Adrenal gland (tissue), 9 donors: ENCODE measurements at regions not wholly inside any gene's neighbourhood (a gene's known extent, or its start where the extent isn't known, plus 50 kb on each side); places are given as distances from the start of the nearest gene placed in this dataset.

Experiments
- DNase-seq, 7 donors: peaks; one replicate each; pipeline ENCODE4 v3.0.0-alpha.2; 2019 to 2020
- H3K27ac ChIP-seq, 5 donors: fragments of 200-600 bp; sonication (generic) in 4 of 5; 1 replicate in 3 of 5; 2 replicates in 2 of 5; pipeline versions ENCODE4 v1.5.1 to v1.8.0; 2016 to 2020; ENCODE audit warnings: mild to moderate bottlenecking in 1 of 5
- H3K27me3 ChIP-seq: fragments of 200-600 bp; 2 replicates; pipeline ENCODE4 v1.8.0; 2021
- H3K36me3 ChIP-seq, 2 donors: fragments of 200-600 bp; replicated peaks in 1 of 2; 1 replicate in 1 of 2; 2 replicates in 1 of 2; pipeline versions ENCODE4 v1.5.1 to v1.8.0; 2018 to 2022
- H3K4me1 ChIP-seq, 2 donors: fragments of 200-600 bp; replicated peaks in 1 of 2; 1 replicate in 1 of 2; 2 replicates in 1 of 2; pipeline versions ENCODE4 v1.5.1 to v1.8.0; 2018 to 2021
- H3K4me3 ChIP-seq, 4 donors: fragments of 200-600 bp; sonication (generic) in 3 of 4; one replicate each; pipeline ENCODE4 v1.5.1; 2016 to 2018
- H3K9me3 ChIP-seq, 3 donors: fragments of 200-600 bp; sonication (generic) in 1 of 3; replicated peaks in 1 of 3; 1 replicate in 2 of 3; 2 replicates in 1 of 3; pipeline versions ENCODE4 v1.5.1 to v1.8.0; 2016 to 2021
- POLR2A ChIP-seq, 2 donors: fragments of 450-650 bp; IDR thresholded peaks; one replicate each; pipeline ENCODE4 v1.6.1; 2017; ENCODE audit warnings: antibody characterized with exemption in 2 of 2, mild to moderate bottlenecking in 2 of 2, moderate library complexity in 1 of 2
- WGBS, 4 donors: extraction: QIAGEN DNeasy Blood & Tissue Kit in 2 of 4; methylation state at CpG; one replicate each; pipeline versions ENCODE4 v1.1.5 to v1.1.7; 2013 to 2017; 5-methylcytosine and 5-hydroxymethylcytosine counted together
- intact Hi-C, 2 donors: fragments of 100-400 bp; cut with DNase I; formaldehyde crosslinking; loops; one replicate each; pipeline versions ENCODE4 v1.14.1 to v1.15.0; 2022 to 2023
- TF ChIP-seq, protein P1 (sequence below), 6 experiments: fragments of 450-650 bp in 4 of 6; fragments of 200-600 bp in 2 of 6; sonication (generic) in 1 of 6; IDR thresholded peaks; 1 replicate in 5 of 6; 2 replicates in 1 of 6; pipeline versions ENCODE4 v1.5.1 to v1.8.0; 2016 to 2021; ENCODE audit warnings: antibody characterized with exemption in 6 of 6, mild to moderate bottlenecking in 2 of 6, moderate library complexity in 1 of 6
- donor health status: healthy with polysubstance abuse.
- donor health status: Bipolar disorder and iron deficiency.
- donor health status: DM: yes; HTN: yes; CAD: no.
- donor health status: DM: no; HTN: no; CAD: no.
- donor health status: DM: no; HTN: no; CAD: no.

DNA sequence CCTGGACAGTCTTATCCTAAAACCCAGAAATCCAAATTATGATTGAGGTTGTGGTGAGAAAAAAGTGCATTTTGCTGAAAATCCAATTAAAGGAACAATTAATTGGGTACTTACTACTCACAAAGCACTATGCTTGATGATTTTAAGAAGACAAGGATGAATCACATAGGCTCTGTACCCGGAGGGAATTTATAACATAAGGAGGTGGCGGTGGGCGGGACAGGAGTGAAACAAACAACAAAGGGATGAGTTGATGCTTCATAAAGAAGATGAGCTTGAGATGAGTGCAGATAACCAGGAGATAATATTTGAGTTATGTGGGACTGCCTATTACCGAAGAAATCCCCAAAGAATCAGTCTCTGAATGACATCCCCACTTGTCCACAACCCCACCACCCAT is 171.1 kb upstream of the FZD8 start:
- TF ChIP-seq, protein P1, sequence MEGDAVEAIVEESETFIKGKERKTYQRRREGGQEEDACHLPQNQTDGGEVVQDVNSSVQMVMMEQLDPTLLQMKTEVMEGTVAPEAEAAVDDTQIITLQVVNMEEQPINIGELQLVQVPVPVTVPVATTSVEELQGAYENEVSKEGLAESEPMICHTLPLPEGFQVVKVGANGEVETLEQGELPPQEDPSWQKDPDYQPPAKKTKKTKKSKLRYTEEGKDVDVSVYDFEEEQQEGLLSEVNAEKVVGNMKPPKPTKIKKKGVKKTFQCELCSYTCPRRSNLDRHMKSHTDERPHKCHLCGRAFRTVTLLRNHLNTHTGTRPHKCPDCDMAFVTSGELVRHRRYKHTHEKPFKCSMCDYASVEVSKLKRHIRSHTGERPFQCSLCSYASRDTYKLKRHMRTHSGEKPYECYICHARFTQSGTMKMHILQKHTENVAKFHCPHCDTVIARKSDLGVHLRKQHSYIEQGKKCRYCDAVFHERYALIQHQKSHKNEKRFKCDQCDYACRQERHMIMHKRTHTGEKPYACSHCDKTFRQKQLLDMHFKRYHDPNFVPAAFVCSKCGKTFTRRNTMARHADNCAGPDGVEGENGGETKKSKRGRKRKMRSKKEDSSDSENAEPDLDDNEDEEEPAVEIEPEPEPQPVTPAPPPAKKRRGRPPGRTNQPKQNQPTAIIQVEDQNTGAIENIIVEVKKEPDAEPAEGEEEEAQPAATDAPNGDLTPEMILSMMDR (IDR thresholded peaks at IDR 0.05), result no peak
- no peak for TF ChIP-seq POLR2A (IDR thresholded peaks at IDR 0.05)
- Histone ChIP-seq H3K36me3 (no peaks in the 10 kb centered on the region), H3K27ac (no peak overlapping the region), H3K4me1 (no peaks in the 10 kb centered on the region), H3K9me3 (no peaks in the 10 kb centered on the region), H3K27me3 (no peaks in the 10 kb centered on the region), H3K4me3 (no peak overlapping the region)
- intact Hi-C loops, result no loop called here
- 75 to 77% (median 76%) methylated on average over 4 of the region's 4 CpGs for whole genome bisulfite sequencing, 4 donors
- no peak for DNase-seq

DNA sequence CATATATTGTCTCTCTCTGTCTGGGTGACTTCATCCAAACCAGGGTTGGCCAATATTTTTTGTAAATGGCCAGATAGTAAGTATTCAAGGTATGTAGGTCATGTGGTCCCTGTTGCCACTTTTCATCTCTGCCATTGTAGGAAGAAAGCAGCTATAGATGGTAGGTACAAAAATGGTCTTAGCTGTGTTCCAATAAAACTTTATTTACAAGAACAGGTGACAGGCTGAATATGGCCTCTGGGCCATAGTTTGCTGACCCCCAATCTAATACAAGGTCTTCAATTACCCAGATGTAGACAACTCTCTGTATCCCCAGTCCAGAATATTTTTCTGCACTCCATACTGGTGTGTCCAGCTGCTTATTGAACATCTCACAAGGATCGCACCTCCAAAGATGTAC is 166.2 kb upstream of the FZD8 start:
- H3K36me3 ChIP-seq, result no peaks in the 10 kb centered on the region
- WGBS, 4 donors, result 87 to 100% (median 91%) methylated on average over 1 of the region's 1 CpG
- H3K27ac ChIP-seq, result no peak overlapping the region
- no peak overlapping the region for H3K4me3 ChIP-seq
- TF ChIP-seq POLR2A (IDR thresholded peaks at IDR 0.05), result no peak
- TF ChIP-seq, protein P1 (IDR thresholded peaks at IDR 0.05), result no peak
- no peak for DNase-seq
- intact Hi-C loops, result no loop called here
- H3K4me1 ChIP-seq, result no peaks in the 10 kb centered on the region
- no peaks in the 10 kb centered on the region for H3K9me3 ChIP-seq
- H3K27me3 ChIP-seq, result no peaks in the 10 kb centered on the region

DNA sequence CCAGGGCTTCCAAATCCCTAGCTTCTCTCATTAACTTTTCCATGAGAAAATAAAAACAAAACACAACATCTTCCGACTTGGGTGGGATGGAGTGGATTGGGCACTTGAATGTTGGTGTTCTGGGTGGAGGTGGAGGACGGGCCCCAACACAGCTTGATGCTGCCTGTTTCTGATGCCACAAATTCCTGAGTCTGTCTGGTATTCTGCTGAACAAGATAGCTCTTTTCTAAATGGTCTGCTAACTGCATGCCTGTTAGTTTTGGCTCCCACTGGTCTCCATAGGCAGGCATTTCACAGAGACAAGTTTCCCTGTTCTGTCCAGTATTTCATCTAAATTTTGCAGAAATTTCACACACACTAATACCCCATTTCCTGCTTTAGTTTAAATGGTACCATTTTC is 160.9 kb upstream of the FZD8 start:
- WGBS, 4 donors, result 62 to 85% (median 76%) methylated on average over 2 of the region's 2 CpGs
- Histone ChIP-seq H3K36me3 (no peaks in the 10 kb centered on the region), H3K4me3 (no peak overlapping the region), H3K27me3 (no peaks in the 10 kb centered on the region), H3K4me1 (no peaks in the 10 kb centered on the region), H3K9me3 (no peaks in the 10 kb centered on the region), H3K27ac (no peak overlapping the region)
- no peak for DNase-seq
- intact Hi-C loops, result no loop called here
- TF ChIP-seq, protein P1 (IDR thresholded peaks at IDR 0.05), result no peak
- TF ChIP-seq POLR2A (IDR thresholded peaks at IDR 0.05), result no peak

DNA sequence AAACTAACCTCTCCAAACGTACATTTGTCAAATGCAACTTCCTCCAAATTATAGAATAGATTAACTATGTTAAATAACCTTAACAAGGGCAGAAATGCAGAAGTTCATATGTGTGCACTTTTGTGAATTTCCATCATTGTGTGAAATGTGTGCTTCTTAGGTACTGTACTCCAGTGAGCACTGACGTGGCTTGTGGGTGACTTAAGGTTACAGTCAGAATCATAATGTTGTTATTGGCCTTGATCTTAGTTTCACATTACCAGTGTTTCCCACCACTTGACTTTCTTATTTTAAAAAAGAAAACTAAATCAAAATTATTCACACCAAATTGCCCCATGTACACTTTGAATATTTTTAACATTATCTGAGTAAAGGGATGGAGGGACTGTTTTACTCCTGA is 155.1 kb upstream of the FZD8 start:
- 50 to 71% (median 56%) methylated on average over 2 of the region's 2 CpGs for WGBS, 4 donors
- TF ChIP-seq, protein P1 (IDR thresholded peaks at IDR 0.05), result no peak
- TF ChIP-seq POLR2A (IDR thresholded peaks at IDR 0.05), result no peak
- H3K36me3 ChIP-seq, result no peaks in the 10 kb centered on the region
- no peak overlapping the region for H3K4me3 ChIP-seq
- no peak overlapping the region for H3K27ac ChIP-seq
- H3K4me1 ChIP-seq, result no peaks in the 10 kb centered on the region
- no peaks in the 10 kb centered on the region for H3K27me3 ChIP-seq
- no peaks in the 10 kb centered on the region for H3K9me3 ChIP-seq
- intact Hi-C loops, result no loop called here
- DNase-seq, result no peak
